Mesothelial cell of epicardium (in vitro differentiated cells): ENCODE measurements at regions not wholly inside any gene's neighbourhood (a gene's known extent, or its start where the extent isn't known, plus 50 kb on each side); places are given as distances from the start of the nearest gene placed in this dataset.

ENCODE experiments used
- DNase-seq, 2 experiments: peaks; one replicate each; pipeline ENCODE4 v3.0.0; 2021; ENCODE audit warnings: low spot score in 2 of 2; ENCODE audit not compliant: unreplicated experiment in 2 of 2
- H3K27ac Mint-ChIP-seq: 2 replicates; pipeline ENCODE4 v1.8.0; 2021; ENCODE audit warnings: mixed read lengths
- H3K27me3 Mint-ChIP-seq: 2 replicates; pipeline ENCODE4 v1.8.0; 2021; ENCODE audit warnings: low read depth, mixed read lengths
- H3K36me3 Mint-ChIP-seq: 2 replicates; pipeline ENCODE4 v1.8.0; 2021; ENCODE audit warnings: mixed read lengths
- H3K4me1 Mint-ChIP-seq: 2 replicates; pipeline ENCODE4 v1.8.0; 2021; ENCODE audit warnings: mixed read lengths
- H3K4me3 Mint-ChIP-seq: 2 replicates; pipeline ENCODE4 v1.8.0; 2021; ENCODE audit warnings: mild to moderate bottlenecking, moderate library complexity, mixed read lengths
- H3K9me3 Mint-ChIP-seq: 2 replicates; pipeline ENCODE4 v1.8.0; 2021; ENCODE audit warnings: mixed read lengths
- TF ChIP-seq, protein P1 (sequence below): fragments of 200-600 bp; sonication (generic); IDR thresholded peaks from one replicate; pipeline ENCODE4 v1.5.0; 2021; ENCODE audit warnings: antibody characterized with exemption; ENCODE audit not compliant: unreplicated experiment

DNA sequence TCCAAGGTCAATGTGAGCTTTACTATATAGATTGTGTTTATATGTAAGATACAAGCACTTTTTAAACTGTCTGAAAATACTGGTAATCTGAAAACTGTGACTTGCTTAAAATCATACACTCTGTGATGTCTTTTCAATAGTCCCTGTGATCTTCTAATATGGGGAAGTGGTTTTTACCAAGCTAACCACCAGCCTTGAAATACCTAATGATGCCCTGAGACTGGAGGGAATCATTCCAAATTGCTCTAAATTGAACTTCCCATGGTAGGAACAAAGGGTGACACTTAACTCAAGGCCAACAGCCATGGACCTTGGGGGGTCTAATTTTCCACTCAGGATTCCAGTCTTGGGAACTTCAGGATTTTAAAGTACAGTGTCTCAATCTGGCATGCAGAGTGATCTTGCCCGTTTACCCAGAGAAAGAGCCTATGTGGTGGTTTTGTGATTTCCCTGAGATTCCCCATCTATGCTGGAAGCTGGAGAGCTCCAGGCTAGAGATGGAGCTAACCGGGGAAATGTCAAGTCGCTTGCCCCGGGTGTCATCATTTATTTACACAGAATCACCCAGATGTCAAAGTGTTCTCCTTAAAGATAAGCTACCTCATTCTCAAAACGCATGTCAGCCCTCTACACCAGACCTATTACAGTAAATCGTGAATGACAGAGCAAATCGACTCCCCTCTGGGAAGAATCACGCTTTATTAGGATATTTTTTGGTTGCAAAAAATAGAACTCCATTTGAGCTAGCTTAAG lies 198.5 kb downstream of the SP3 start:
- no peak for DNase-seq

DNA sequence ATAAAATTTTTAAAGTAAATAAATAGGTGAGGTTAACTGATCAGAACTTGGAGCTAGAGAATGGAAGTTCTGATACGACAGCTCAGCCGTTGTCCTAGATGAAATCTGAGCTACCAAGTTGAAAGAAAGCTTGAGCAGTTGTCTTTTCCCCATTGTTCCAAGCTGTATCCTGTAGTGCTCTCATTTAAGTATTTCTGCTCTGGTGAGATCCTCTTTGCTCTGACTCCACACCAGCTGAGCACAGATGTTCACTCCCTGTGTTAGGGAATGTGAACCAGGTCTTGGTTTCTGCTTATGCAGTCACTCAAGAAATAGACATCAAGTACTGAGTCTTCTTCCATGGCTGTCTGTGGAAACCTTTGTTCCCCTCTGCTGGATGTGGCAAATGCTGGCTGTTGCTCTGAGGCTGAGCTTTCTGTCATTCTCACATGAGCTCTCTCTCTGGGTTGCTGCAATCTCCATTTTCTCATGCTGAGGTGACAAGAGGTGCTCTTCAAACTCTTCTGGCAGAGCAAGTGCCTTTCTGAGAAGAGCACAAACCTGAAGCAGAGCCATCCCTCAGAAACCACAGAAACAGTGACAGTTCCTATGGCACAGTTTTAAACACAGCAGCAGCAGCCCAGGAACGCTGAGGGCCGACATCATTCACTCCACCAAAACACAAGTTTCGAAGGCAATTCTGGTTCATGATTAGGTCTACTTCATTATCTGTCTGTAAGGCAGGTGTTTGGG lies 194.1 kb downstream of the SP3 start:
- H3K9me3 Mint-ChIP-seq: no peaks in the 10 kb centered on the region
- no peak for DNase-seq
- H3K27me3 Mint-ChIP-seq: no peaks in the 10 kb centered on the region
- no peaks in the 10 kb centered on the region for H3K36me3 Mint-ChIP-seq
- H3K27ac Mint-ChIP-seq: no peak overlapping the region
- H3K4me3 Mint-ChIP-seq: no peak overlapping the region
- TF ChIP-seq, protein P1, sequence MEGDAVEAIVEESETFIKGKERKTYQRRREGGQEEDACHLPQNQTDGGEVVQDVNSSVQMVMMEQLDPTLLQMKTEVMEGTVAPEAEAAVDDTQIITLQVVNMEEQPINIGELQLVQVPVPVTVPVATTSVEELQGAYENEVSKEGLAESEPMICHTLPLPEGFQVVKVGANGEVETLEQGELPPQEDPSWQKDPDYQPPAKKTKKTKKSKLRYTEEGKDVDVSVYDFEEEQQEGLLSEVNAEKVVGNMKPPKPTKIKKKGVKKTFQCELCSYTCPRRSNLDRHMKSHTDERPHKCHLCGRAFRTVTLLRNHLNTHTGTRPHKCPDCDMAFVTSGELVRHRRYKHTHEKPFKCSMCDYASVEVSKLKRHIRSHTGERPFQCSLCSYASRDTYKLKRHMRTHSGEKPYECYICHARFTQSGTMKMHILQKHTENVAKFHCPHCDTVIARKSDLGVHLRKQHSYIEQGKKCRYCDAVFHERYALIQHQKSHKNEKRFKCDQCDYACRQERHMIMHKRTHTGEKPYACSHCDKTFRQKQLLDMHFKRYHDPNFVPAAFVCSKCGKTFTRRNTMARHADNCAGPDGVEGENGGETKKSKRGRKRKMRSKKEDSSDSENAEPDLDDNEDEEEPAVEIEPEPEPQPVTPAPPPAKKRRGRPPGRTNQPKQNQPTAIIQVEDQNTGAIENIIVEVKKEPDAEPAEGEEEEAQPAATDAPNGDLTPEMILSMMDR: no peak
- H3K4me1 Mint-ChIP-seq: no peaks in the 10 kb centered on the region

More for the DNA sequence above, 198.5 kb downstream of the SP3 start:
- Mint-ChIP-seq H3K36me3 (no peaks in the 10 kb centered on the region), H3K4me1 (no peaks in the 10 kb centered on the region), H3K27me3 (no peaks in the 10 kb centered on the region), H3K4me3 (no peak overlapping the region), H3K9me3 (no peaks in the 10 kb centered on the region), H3K27ac (no peak overlapping the region)
- TF ChIP-seq, protein P1: no peak

DNA sequence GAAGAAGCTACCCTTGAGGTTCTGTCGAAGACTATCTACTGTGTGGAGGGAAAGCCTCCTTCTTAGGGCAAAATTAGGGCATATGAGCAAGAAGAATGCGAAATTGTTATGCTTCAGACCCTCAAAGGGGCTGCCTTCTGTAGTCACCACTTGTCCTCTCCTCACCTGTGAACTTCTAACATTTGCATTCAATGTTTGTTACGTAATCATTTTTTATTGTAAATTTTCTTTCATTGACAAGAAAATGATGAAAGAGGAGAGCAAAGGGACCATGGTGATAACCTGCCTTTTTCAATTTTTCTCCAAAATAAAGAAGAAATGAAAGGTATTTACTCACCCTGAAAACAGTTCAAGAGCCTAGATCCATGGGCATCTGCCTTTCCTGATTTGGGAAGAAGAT lies 193.0 kb downstream of the SP3 start:
- no peaks in the 10 kb centered on the region for H3K27me3 Mint-ChIP-seq
- no peaks in the 10 kb centered on the region for H3K4me1 Mint-ChIP-seq
- H3K9me3 Mint-ChIP-seq: no peaks in the 10 kb centered on the region
- no peak overlapping the region for H3K27ac Mint-ChIP-seq
- H3K36me3 Mint-ChIP-seq: no peaks in the 10 kb centered on the region
- no peak for DNase-seq
- TF ChIP-seq, protein P1: no peak
- H3K4me3 Mint-ChIP-seq: no peak overlapping the region

DNA sequence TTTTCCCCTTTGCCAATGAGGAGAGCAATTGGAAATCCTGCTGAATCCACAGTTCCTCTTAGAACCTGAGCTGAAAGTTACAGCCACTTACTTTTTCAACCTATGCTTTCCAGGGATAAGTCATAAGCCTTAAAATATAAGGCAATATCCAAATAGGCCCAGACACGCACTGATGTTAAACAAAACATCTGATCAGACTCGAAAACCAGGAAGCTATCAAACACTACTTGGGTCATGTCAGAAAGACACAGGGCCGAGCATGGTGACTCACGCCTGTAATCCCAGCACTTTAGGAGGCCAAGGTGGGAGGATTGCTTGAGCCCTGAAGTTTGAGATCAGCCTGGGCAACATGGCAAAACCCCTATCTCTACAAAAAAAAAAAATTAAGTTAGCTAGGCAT lies 192.1 kb downstream of the SP3 start:
- TF ChIP-seq, protein P1: no peak
- H3K36me3 Mint-ChIP-seq: no peaks in the 10 kb centered on the region
- no peak overlapping the region for H3K4me3 Mint-ChIP-seq
- no peaks in the 10 kb centered on the region for H3K4me1 Mint-ChIP-seq
- H3K27me3 Mint-ChIP-seq: no peaks in the 10 kb centered on the region
- H3K9me3 Mint-ChIP-seq: no peaks in the 10 kb centered on the region
- DNase-seq: no peak
- H3K27ac Mint-ChIP-seq: no peak overlapping the region

DNA sequence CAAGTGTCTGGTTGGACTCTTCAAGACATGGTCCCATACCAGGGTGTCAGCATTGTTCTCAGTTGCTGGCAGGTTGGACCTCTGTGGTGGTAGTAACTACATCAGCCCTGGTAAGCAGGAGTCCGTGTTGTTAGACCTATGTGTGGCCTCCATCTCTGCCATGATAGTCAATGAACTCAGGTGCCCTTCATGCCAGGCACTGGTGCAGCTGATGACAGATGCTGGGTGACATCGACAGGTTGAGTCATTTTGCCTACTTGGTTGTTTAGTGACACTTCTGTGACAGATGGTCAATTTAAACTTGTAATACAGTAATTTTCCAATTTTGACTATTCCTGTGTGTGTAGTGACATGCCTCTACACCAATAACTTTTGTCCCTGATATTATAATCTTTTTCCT lies 189.7 kb downstream of the SP3 start:
- TF ChIP-seq, protein P1: no peak
- H3K27me3 Mint-ChIP-seq: no peaks in the 10 kb centered on the region
- H3K4me1 Mint-ChIP-seq: no peaks in the 10 kb centered on the region
- no peak for DNase-seq
- no peak overlapping the region for H3K4me3 Mint-ChIP-seq
- peaks cover 12% of the 10 kb centered on the region for H3K9me3 Mint-ChIP-seq
- H3K36me3 Mint-ChIP-seq: no peaks in the 10 kb centered on the region
- no peak overlapping the region for H3K27ac Mint-ChIP-seq
